Upper lobe of left lung (tissue), 6 donors: ENCODE measurements at regions not wholly inside any gene's neighbourhood (a gene's known extent, or its start where the extent isn't known, plus 50 kb on each side); places are given as distances from the start of the nearest gene placed in this dataset.
"Not testable (repeated sequence)": the region's sequence is repeated elsewhere in the genome, so short reads cannot be mapped to it uniquely, and the experiment has no call there.

Experiments used
- ATAC-seq, 2 donors: fragments of 200-7000 bp; cut with Tn5 transposase; one replicate each; pipeline ENCODE4 v1.9.1; 2022; ENCODE audit warnings: mild to moderate bottlenecking in 2 of 2, moderate library complexity in 2 of 2; ENCODE audit not compliant: low FRiP score in 2 of 2
- DNase-seq, 2 donors: peaks; one replicate each; pipeline ENCODE4 v3.0.0-alpha.2; 2019 to 2020
- H3K27ac ChIP-seq, 4 donors: fragments of 200-600 bp; sonication (generic); one replicate each; pipeline ENCODE4 v1.5.1; 2016 to 2019
- H3K27me3 ChIP-seq, 4 donors: fragments of 200-600 bp; sonication (generic); one replicate each; pipeline ENCODE4 v1.5.1; 2017 to 2019
- H3K36me3 ChIP-seq, 4 donors: fragments of 200-600 bp; sonication (generic); one replicate each; pipeline ENCODE4 v1.5.1; 2016 to 2019
- H3K4me1 ChIP-seq, 4 donors: fragments of 200-600 bp; sonication (generic); one replicate each; pipeline ENCODE4 v1.5.1; 2018 to 2019
- H3K4me3 ChIP-seq, 4 donors: fragments of 200-600 bp; sonication (generic); one replicate each; pipeline ENCODE4 v1.5.1; 2017 to 2019; ENCODE audit warnings: mild to moderate bottlenecking in 2 of 4, moderate library complexity in 1 of 4
- H3K9me3 ChIP-seq, 4 donors: fragments of 200-600 bp; sonication (generic); one replicate each; pipeline ENCODE4 v1.5.1; 2018 to 2019
- EP300 ChIP-seq, 4 donors: sonication (generic); formaldehyde crosslinking; IDR thresholded peaks; one replicate each; pipeline ENCODE4 v1.5.1; 2017; ENCODE audit warnings: antibody characterized with exemption in 4 of 4, control low read depth in 2 of 4
- POLR2A ChIP-seq, 4 donors: fragments of 450-650 bp; IDR thresholded peaks; one replicate each; pipeline ENCODE4 v1.5.1; 2016 to 2017; ENCODE audit warnings: antibody characterized with exemption in 4 of 4, mild to moderate bottlenecking in 2 of 4
- POLR2AphosphoS5 ChIP-seq, 2 donors: sonication (generic); formaldehyde crosslinking; IDR thresholded peaks; one replicate each; pipeline ENCODE4 v1.5.1; 2017; ENCODE audit warnings: antibody characterized with exemption in 2 of 2
- WGBS, 2 donors: methylation state at CpG; one replicate each; pipeline ENCODE4 v1.1.5; 2017 to 2018; 5-methylcytosine and 5-hydroxymethylcytosine counted together
- TF ChIP-seq, protein P1 (sequence below), 6 experiments: fragments of 450-650 bp in 4 of 6; fragments of 200-600 bp in 2 of 6; sonication (generic) in 2 of 6; IDR thresholded peaks; one replicate each; pipeline ENCODE4 v1.5.1; 2016 to 2019; ENCODE audit warnings: antibody characterized with exemption in 6 of 6
- donor health status: DM: no; HTN: no; CAD: no; lungs with moderate emphysema.
- donor health status: DM: no; HTN: yes; CAD: no; lungs with severe emphysema.

GRCh38 chr20:20785226-20785625 is 72.8 kb upstream of the RALGAPA2 start:
- WGBS, 2 donors: 86 to 93% methylated on average over 2 of the region's 2 CpGs
- Histone ChIP-seq H3K27me3 (no peaks in the 10 kb centered on the region), H3K9me3 (no peaks in the 10 kb centered on the region), H3K36me3 (no peaks in the 10 kb centered on the region), H3K27ac (no peak overlapping the region), H3K4me1 (peaks cover 11 to 16% (median 14%) of the 10 kb centered on the region in 4 donors), H3K4me3 (no peak overlapping the region)
- DNase-seq (no peak), ATAC-seq (no peak)
- TF ChIP-seq, protein P1, sequence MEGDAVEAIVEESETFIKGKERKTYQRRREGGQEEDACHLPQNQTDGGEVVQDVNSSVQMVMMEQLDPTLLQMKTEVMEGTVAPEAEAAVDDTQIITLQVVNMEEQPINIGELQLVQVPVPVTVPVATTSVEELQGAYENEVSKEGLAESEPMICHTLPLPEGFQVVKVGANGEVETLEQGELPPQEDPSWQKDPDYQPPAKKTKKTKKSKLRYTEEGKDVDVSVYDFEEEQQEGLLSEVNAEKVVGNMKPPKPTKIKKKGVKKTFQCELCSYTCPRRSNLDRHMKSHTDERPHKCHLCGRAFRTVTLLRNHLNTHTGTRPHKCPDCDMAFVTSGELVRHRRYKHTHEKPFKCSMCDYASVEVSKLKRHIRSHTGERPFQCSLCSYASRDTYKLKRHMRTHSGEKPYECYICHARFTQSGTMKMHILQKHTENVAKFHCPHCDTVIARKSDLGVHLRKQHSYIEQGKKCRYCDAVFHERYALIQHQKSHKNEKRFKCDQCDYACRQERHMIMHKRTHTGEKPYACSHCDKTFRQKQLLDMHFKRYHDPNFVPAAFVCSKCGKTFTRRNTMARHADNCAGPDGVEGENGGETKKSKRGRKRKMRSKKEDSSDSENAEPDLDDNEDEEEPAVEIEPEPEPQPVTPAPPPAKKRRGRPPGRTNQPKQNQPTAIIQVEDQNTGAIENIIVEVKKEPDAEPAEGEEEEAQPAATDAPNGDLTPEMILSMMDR (IDR thresholded peaks at IDR 0.05): no peak
- TF ChIP-seq EP300 (IDR thresholded peaks at IDR 0.05): no peak
- TF ChIP-seq POLR2AphosphoS5 (IDR thresholded peaks at IDR 0.05): no peak
- no peak for TF ChIP-seq POLR2A (IDR thresholded peaks at IDR 0.05)

GRCh38 chr20:20784450-20784849 is 72.0 kb upstream of the RALGAPA2 start:
- H3K4me3 ChIP-seq, ATAC-seq, H3K36me3 ChIP-seq, H3K27me3 ChIP-seq, H3K27ac ChIP-seq, DNase-seq, H3K9me3 ChIP-seq: not testable (repeated sequence)
- 73 to 96% methylated on average over 4 of the region's 4 CpGs for WGBS, 2 donors
- peaks cover 13 to 21% (median 19%) of the 10 kb centered on the region in 4 donors for H3K4me1 ChIP-seq

GRCh38 chr20:20783450-20783849 is 71.0 kb upstream of the RALGAPA2 start:
- DNase-seq: no peak
- TF ChIP-seq EP300 (IDR thresholded peaks at IDR 0.05): no peak
- no peak for TF ChIP-seq POLR2A (IDR thresholded peaks at IDR 0.05)
- TF ChIP-seq POLR2AphosphoS5 (IDR thresholded peaks at IDR 0.05): no peak
- TF ChIP-seq, protein P1 (IDR thresholded peaks at IDR 0.05): no peak
- no peaks in the 10 kb centered on the region for H3K9me3 ChIP-seq
- 62 to 75% methylated on average over 6 of the region's 6 CpGs for WGBS, 2 donors
- H3K4me1 ChIP-seq: peaks cover 13 to 21% (median 19%) of the 10 kb centered on the region in 4 donors
- H3K27ac ChIP-seq: no peak overlapping the region
- ATAC-seq: no peak
- H3K4me3 ChIP-seq: no peak overlapping the region
- no peaks in the 10 kb centered on the region for H3K36me3 ChIP-seq
- H3K27me3 ChIP-seq: no peaks in the 10 kb centered on the region

DNA sequence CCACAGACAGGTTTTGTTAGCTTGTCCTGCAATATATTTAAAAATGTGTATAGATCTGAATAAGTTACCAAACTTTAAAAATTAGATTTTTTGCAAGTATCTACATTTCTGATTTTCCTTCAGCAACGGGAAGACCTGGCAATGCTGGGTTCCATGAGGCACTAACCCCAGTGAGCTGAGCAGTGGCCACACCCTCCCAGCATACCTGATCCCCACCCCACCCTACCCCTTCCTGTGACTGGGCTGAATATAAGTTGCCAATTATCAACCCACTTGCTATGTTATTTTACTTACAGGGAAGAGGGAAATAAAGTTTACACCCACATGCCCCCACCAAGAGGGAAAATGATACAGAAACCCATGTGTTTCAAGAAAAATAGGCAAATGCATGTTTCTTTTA is 70.3 kb upstream of the RALGAPA2 start:
- Histone ChIP-seq H3K36me3 (no peaks in the 10 kb centered on the region), H3K4me1 (peaks cover 13 to 21% (median 19%) of the 10 kb centered on the region in 4 donors), H3K27ac (no peak overlapping the region), H3K9me3 (no peaks in the 10 kb centered on the region), H3K27me3 (no peaks in the 10 kb centered on the region), H3K4me3 (no peak overlapping the region)
- DNase-seq (no peak), ATAC-seq (no peak)
- TF ChIP-seq EP300 (IDR thresholded peaks at IDR 0.05): no peak
- no peak for TF ChIP-seq POLR2A (IDR thresholded peaks at IDR 0.05)
- no peak for TF ChIP-seq POLR2AphosphoS5 (IDR thresholded peaks at IDR 0.05)
- TF ChIP-seq, protein P1 (IDR thresholded peaks at IDR 0.05): no peak
- 59 to 65% methylated on average over 1 of the region's 1 CpG for WGBS, 2 donors

GRCh38 chr20:20782231-20782630 is 69.8 kb upstream of the RALGAPA2 start:
- Histone ChIP-seq H3K4me3 (no peak overlapping the region), H3K27me3 (no peaks in the 10 kb centered on the region), H3K9me3 (no peaks in the 10 kb centered on the region), H3K4me1 (peaks cover 13 to 21% (median 19%) of the 10 kb centered on the region in 4 donors), H3K27ac (no peak overlapping the region), H3K36me3 (no peaks in the 10 kb centered on the region)
- ATAC-seq (peak in 1 of 2 donors; percentile 38), DNase-seq (no peak)
- WGBS, 2 donors: 61 to 77% methylated on average over 8 of the region's 8 CpGs
- TF ChIP-seq POLR2AphosphoS5 (IDR thresholded peaks at IDR 0.05): no peak
- no peak for TF ChIP-seq EP300 (IDR thresholded peaks at IDR 0.05)
- TF ChIP-seq, protein P1 (IDR thresholded peaks at IDR 0.05): no peak
- no peak for TF ChIP-seq POLR2A (IDR thresholded peaks at IDR 0.05)
